K562 (cell line): ENCODE measurements at regions not wholly inside any gene's neighbourhood (a gene's known extent, or its start where the extent isn't known, plus 50 kb on each side); places are given as distances from the start of the nearest gene placed in this dataset.

ENCODE experiments used
- CHD4 ChIP-seq: fragments of 200-600 bp; sonication (generic); IDR thresholded peaks from 3 replicates; pipeline ENCODE4 v1.6.1; 2012; ENCODE audit warnings: low read depth, mild to moderate bottlenecking, mixed read lengths, low read length, inconsistent platforms; ENCODE audit not compliant: insufficient read depth, insufficient replicate concordance, poor library complexity, severe bottlenecking
- ZC3H4 ChIP-seq: sonication (generic); formaldehyde crosslinking; IDR thresholded peaks from 2 replicates; pipeline ENCODE4 v1.9.0; 2021; ENCODE audit warnings: missing genetic modification reagents, borderline replicate concordance
- TF ChIP-seq, protein P1 (sequence below), 3 experiments: IDR thresholded peaks in 2 of 3; conservative IDR thresholded peaks in 1 of 3; 2 replicates each; pipeline ENCODE4 v1.5.1; 2011 to 2012; ENCODE audit warnings: low read length in 3 of 3, mild to moderate bottlenecking in 3 of 3, control low read depth in 2 of 3, improper control_type of control experiment in 1 of 3, inconsistent platforms in 1 of 3, low read depth in 1 of 3, mixed read lengths in 1 of 3, moderate library complexity in 1 of 3; ENCODE audit not compliant: insufficient read depth in 2 of 3

GRCh38 chr1:72586023-72586685 lies 303.8 kb upstream of the NEGR1 start:
- TF ChIP-seq, protein P1, sequence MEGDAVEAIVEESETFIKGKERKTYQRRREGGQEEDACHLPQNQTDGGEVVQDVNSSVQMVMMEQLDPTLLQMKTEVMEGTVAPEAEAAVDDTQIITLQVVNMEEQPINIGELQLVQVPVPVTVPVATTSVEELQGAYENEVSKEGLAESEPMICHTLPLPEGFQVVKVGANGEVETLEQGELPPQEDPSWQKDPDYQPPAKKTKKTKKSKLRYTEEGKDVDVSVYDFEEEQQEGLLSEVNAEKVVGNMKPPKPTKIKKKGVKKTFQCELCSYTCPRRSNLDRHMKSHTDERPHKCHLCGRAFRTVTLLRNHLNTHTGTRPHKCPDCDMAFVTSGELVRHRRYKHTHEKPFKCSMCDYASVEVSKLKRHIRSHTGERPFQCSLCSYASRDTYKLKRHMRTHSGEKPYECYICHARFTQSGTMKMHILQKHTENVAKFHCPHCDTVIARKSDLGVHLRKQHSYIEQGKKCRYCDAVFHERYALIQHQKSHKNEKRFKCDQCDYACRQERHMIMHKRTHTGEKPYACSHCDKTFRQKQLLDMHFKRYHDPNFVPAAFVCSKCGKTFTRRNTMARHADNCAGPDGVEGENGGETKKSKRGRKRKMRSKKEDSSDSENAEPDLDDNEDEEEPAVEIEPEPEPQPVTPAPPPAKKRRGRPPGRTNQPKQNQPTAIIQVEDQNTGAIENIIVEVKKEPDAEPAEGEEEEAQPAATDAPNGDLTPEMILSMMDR (IDR thresholded peaks at IDR 0.05 in 2 of 3, conservative IDR thresholded peaks at IDR 0.05 in 1 of 3; ENCODE audit: insufficient read depth in 2 of 3, low read depth in 1 of 3, low read length in 3 of 3) = no peak
- TF ChIP-seq ZC3H4 (no peak), CHD4 (no peak)
